ENCODE measurements at regions not wholly inside any gene's neighbourhood (a gene's known extent, or its start where the extent isn't known, plus 50 kb on each side); places are given as distances from the start of the nearest gene placed in this dataset.

- H3K4me3 ChIP-seq (ENCODE audit: low read depth, low read length), result no peak overlapping the region
- no peak for TF ChIP-seq CTCF (IDR thresholded peaks at IDR 0.05; ENCODE audit: low read depth, low read length)
Observed at GRCh38 chr6:146889303-146889702, 290.5 kb downstream of the ADGB start.

- H3K4me3 ChIP-seq (ENCODE audit: low read depth, low read length), result no peak overlapping the region
- TF ChIP-seq CTCF (IDR thresholded peaks at IDR 0.05; ENCODE audit: low read depth, low read length), result no peak
Observed at GRCh38 chr6:146890172-146890571, 291.4 kb downstream of the ADGB start.

GRCh38 chr6:146890644-146891434 lies 292.1 kb downstream of the ADGB start:
- no peak for TF ChIP-seq CTCF (IDR thresholded peaks at IDR 0.05; ENCODE audit: low read depth, low read length)
- H3K4me3 ChIP-seq (ENCODE audit: low read depth, low read length), result no peak overlapping the region

- no peak overlapping the region for H3K4me3 ChIP-seq (ENCODE audit: low read depth, low read length)
- no peak for TF ChIP-seq CTCF (IDR thresholded peaks at IDR 0.05; ENCODE audit: low read depth, low read length)
Observed at GRCh38 chr6:146891615-146892265, 293.0 kb downstream of the ADGB start.

GRCh38 chr6:146892283-146892612 lies 293.5 kb downstream of the ADGB start:
- TF ChIP-seq CTCF (IDR thresholded peaks at IDR 0.05; ENCODE audit: low read depth, low read length), result no peak
- H3K4me3 ChIP-seq (ENCODE audit: low read depth, low read length), result no peak overlapping the region

- TF ChIP-seq CTCF (IDR thresholded peaks at IDR 0.05; ENCODE audit: low read depth, low read length), result no peak
- H3K4me3 ChIP-seq (ENCODE audit: low read depth, low read length), result no peak overlapping the region
Observed at GRCh38 chr6:146892613-146893401, 294.0 kb downstream of the ADGB start.

- no peak for TF ChIP-seq CTCF (IDR thresholded peaks at IDR 0.05; ENCODE audit: low read depth, low read length)
- H3K4me3 ChIP-seq (ENCODE audit: low read depth, low read length), result no peak overlapping the region
Observed at GRCh38 chr6:146893690-146894089, 294.9 kb downstream of the ADGB start.

Data from WI38 (cell line).